ENCODE measurements at regions not wholly inside any gene's neighbourhood (a gene's known extent, or its start where the extent isn't known, plus 50 kb on each side); places are given as distances from the start of the nearest gene placed in this dataset.

GRCh38 chr16:72723781-72724180 is 324.1 kb downstream of the ZFHX3 start:
- no peak for TF ChIP-seq CTCF (IDR thresholded peaks at IDR 0.05; ENCODE audit: insufficient read depth in 1 of 2, low read depth in 1 of 2, low read length in 1 of 2, severe bottlenecking in 1 of 2, unreplicated experiment in 1 of 2)
- no peak overlapping the region for H3K4me3 Mint-ChIP-seq (ENCODE audit: unreplicated experiment)
- no peaks in the 10 kb centered on the region for H3K27me3 ChIP-seq (replicated peaks; ENCODE audit: control insufficient read depth, insufficient read depth, low read length)
- ChIA-PET POLR2A (no interaction called here), CTCF (no interaction called here)
- no peak overlapping the region for H3K4me3 ChIP-seq (ENCODE audit: low read depth, low read length)
- no peaks in the 10 kb centered on the region for H3K4me1 ChIP-seq
- H3K9me3 ChIP-seq, result no peaks in the 10 kb centered on the region
- H3K27ac Mint-ChIP-seq (ENCODE audit: unreplicated experiment), result no peak overlapping the region
- intact Hi-C loops (cut with micrococcal nuclease; ENCODE audit: unreplicated experiment), result no loop called here
- peaks cover 2% of the 10 kb centered on the region for H3K9me3 Mint-ChIP-seq (ENCODE audit: unreplicated experiment)
- BruUV-seq (replicated peaks), result no TSS peak
- H3K36me3 Mint-ChIP-seq (ENCODE audit: insufficient read depth, unreplicated experiment), result no peaks in the 10 kb centered on the region
- H3K36me3 ChIP-seq (ENCODE audit: control insufficient read depth, insufficient read depth, low read length), result no peaks in the 10 kb centered on the region
- H3K4me1 Mint-ChIP-seq (ENCODE audit: low read depth, unreplicated experiment), result no peaks in the 10 kb centered on the region
- no peak for DNase-seq
- H3K27me3 Mint-ChIP-seq (ENCODE audit: insufficient read depth, unreplicated experiment), result no peaks in the 10 kb centered on the region

- no peak overlapping the region for H3K27ac Mint-ChIP-seq (ENCODE audit: unreplicated experiment)
- H3K9me3 Mint-ChIP-seq (ENCODE audit: unreplicated experiment), result no peaks in the 10 kb centered on the region
- ChIA-PET CTCF (no interaction called here), POLR2A (no interaction called here)
- H3K36me3 Mint-ChIP-seq (ENCODE audit: insufficient read depth, unreplicated experiment), result no peaks in the 10 kb centered on the region
- no peak overlapping the region for H3K4me3 Mint-ChIP-seq (ENCODE audit: unreplicated experiment)
- intact Hi-C loops (cut with micrococcal nuclease; ENCODE audit: unreplicated experiment), result no loop called here
- H3K36me3 ChIP-seq (ENCODE audit: control insufficient read depth, insufficient read depth, low read length), result no peaks in the 10 kb centered on the region
- H3K4me1 Mint-ChIP-seq (ENCODE audit: low read depth, unreplicated experiment), result no peaks in the 10 kb centered on the region
- no peaks in the 10 kb centered on the region for H3K4me1 ChIP-seq
- no peaks in the 10 kb centered on the region for H3K27me3 Mint-ChIP-seq (ENCODE audit: insufficient read depth, unreplicated experiment)
- no peaks in the 10 kb centered on the region for H3K27me3 ChIP-seq (replicated peaks; ENCODE audit: control insufficient read depth, insufficient read depth, low read length)
- BruUV-seq (replicated peaks), result no TSS peak
- no peaks in the 10 kb centered on the region for H3K9me3 ChIP-seq
- DNase-seq, result no peak
- TF ChIP-seq CTCF (IDR thresholded peaks at IDR 0.05; ENCODE audit: insufficient read depth in 1 of 2, low read depth in 1 of 2, low read length in 1 of 2, severe bottlenecking in 1 of 2, unreplicated experiment in 1 of 2), result no peak
- no peak overlapping the region for H3K4me3 ChIP-seq (ENCODE audit: low read depth, low read length)
These were observed 325.4 kb downstream of the ZFHX3 start for GRCh38 chr16:72722552-72722951.

- Mint-ChIP-seq H3K4me1 (ENCODE audit: low read depth, unreplicated experiment) (no peaks in the 10 kb centered on the region), H3K27ac (ENCODE audit: unreplicated experiment) (no peak overlapping the region), H3K9me3 (ENCODE audit: unreplicated experiment) (no peaks in the 10 kb centered on the region), H3K36me3 (ENCODE audit: insufficient read depth, unreplicated experiment) (no peaks in the 10 kb centered on the region), H3K4me3 (ENCODE audit: unreplicated experiment) (no peak overlapping the region), H3K27me3 (ENCODE audit: insufficient read depth, unreplicated experiment) (no peaks in the 10 kb centered on the region)
- Histone ChIP-seq H3K4me1 (no peaks in the 10 kb centered on the region), H3K9me3 (no peaks in the 10 kb centered on the region), H3K36me3 (ENCODE audit: control insufficient read depth, insufficient read depth, low read length) (no peaks in the 10 kb centered on the region), H3K4me3 (ENCODE audit: low read depth, low read length) (no peak overlapping the region), H3K27me3 (replicated peaks; ENCODE audit: control insufficient read depth, insufficient read depth, low read length) (no peaks in the 10 kb centered on the region)
- no peak for DNase-seq
- ChIA-PET POLR2A (no interaction called here), CTCF (no interaction called here)
- intact Hi-C loops (cut with micrococcal nuclease; ENCODE audit: unreplicated experiment), result no loop called here
- peak in 1 of 2 experiments; percentile 1 for TF ChIP-seq CTCF (IDR thresholded peaks at IDR 0.05; ENCODE audit: insufficient read depth in 1 of 2, low read depth in 1 of 2, low read length in 1 of 2, severe bottlenecking in 1 of 2, unreplicated experiment in 1 of 2)
- no TSS peak for BruUV-seq (replicated peaks)
These were observed 325.9 kb downstream of the ZFHX3 start for GRCh38 chr16:72721981-72722380.
